NCI-H2107 treated with DMSO at 0.1 percent for 48 hours (cell line): ENCODE measurements at regions not wholly inside any gene's neighbourhood (a gene's known extent, or its start where the extent isn't known, plus 50 kb on each side); places are given as distances from the start of the nearest gene placed in this dataset.
"Not testable (repeated sequence)": the region's sequence is repeated elsewhere in the genome, so short reads cannot be mapped to it uniquely, and the experiment has no call there.

Experiments used
- DNase-seq: peaks from one replicate; lab custom pipeline; 2025; ENCODE audit not compliant: unreplicated experiment; lab: John Stamatoyannopoulos, UW

DNA sequence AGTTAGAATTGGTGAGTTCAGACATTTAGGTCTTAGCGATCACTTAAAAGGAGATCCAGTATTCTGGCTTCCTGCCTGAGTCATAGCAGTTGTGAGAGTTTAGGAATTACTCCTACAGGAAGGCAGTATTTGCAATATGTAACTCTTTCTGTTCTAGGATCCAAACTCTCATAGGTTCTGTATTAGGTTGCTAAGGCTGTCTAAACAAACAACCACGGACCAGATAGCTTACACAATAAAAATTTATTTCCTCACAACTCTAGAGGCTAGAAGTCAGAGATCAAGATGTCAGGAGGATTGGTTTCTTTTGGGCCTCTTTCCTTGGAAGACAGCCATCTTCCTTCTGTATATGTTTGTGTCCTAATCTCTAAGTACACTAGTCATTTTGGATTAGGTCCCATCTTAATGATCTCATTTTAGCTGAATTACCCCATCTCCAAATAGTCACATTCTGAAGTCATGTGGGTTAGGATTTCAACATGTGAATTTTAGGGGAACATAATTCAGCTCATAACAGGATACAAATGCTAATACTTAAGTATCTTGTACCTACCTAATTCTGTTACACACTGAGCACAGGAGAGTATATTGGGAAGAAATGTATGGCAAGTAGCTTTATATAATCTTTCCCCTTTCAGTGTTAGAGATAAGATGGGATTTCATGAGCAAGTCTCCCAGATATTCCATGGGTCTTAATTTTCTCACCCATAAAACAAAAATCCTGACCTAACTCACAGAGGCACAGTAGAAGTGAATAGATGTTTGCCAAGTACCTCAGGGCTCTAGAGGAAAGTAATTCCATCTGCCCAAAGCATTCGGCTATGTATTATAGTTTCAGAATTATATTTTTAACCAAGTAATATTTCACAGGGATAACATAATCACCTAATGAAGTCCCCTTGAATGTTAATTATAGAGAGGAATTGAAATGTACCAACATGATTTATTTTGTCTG is 144.4 kb downstream of the PTBP2 start:
- no peak for DNase-seq

DNA sequence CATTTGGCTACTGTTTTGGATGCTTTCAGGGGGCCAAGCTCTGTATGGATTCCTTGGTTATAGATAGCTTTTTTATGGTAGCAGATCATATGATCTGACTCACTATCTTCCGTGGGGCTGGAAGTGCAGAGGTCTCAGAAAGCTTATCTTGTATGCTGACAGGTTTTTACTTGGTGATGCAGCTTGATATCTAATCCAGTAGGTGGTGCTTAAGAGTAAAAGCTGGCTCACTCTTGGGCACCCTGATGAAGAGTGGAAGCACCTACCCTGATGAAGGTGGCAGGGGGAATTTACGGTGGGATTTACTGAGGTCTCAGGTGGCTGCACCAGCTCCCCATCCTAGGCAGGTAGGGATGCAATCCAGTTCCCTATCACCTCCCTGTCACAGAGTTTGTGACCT is 151.2 kb downstream of the PTBP2 start:
- no peak for DNase-seq

DNA sequence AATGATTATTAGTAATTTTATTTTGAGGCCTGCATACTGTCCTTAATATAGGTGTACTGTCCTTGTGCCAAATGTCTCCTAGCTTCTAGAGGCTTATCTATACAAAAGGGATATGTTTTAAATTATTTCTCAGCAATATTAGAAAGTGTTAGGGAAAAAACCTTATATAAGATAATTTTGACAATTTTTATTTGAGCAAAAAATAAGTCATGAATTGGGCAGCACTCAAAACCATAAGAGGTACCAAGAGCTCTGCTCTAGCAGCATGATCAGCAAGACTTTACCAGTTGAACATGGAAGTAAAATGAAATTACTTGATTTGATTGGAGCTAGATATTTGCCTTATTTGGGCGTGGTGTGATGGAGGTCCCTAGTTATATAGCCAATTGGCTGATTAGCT is 157.1 kb downstream of the PTBP2 start:
- DNase-seq: no peak

DNA sequence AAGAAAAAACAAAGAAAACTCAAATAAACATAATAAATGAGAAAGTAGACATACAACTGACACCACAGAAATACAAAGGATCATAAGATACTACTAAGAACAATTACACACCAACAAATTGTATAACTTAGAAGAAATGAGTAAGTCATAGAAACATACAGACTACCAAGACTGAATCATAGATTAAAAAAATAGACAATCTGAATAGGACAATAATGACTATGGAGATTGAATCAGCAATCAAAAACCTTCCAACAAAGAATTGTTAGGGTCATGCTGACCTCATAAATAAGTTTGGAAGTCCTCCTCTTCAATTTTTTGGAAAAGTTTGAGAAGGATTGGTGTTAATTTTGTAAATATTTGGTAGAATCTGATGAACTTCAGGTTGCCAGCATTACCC is 159.0 kb downstream of the PTBP2 start:
- DNase-seq: no peak

DNA sequence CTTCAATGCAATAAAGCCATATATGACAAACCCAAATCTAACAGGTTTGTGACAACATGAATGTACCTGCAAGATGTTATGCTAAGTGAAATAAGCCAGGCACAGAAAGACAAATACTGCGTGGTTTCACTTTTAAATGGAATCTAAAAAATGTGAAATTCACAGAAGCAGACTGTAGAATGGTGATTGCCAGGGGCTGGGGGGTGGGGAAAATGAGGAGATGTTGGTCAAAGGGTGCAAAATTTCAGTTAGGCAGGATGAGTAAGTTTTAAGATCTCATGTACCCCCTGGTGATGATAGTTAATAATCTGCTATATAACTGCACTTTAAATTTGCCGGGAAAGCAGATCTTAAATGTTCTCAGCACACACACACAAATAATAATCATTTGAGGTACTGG is 160.5 kb downstream of the PTBP2 start:
- DNase-seq: no peak

DNA sequence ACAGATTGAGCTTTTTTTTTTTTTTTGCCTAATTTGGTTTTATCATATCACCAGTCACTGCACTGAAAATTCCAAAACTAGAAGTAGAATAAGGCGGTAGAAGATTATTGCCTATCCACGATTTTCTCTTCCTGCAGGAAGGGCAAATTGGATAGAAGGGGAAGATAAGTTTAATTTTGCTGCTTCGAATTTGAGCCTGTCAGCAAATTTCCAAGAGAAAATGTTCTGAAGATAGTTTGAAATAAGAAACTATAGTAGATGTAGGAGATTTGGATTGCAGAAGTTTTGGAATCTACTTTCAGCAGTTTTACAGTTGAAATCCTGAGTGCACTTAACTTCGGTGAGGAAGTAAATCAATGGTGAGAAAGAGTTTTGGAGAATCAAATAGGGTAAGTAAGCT is 164.9 kb downstream of the PTBP2 start:
- DNase-seq: no peak

DNA sequence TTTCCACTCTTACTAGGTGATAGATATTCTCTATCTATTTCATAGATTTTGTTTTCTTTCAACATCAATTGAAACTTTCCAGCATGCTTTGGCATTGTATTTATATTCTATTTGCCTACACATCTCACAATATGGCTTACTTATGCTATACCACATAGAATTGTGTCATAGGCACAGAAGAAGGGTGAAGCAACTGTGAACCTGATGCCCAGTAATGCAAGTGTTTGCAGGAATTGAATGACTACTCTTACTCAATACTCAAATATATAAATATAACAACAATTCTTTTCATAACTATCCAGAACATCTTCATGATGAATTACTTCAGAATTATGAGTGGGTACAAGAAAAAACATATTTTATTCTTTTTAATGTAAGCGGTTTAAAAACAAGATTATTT is 165.9 kb downstream of the PTBP2 start:
- DNase-seq: no peak

DNA sequence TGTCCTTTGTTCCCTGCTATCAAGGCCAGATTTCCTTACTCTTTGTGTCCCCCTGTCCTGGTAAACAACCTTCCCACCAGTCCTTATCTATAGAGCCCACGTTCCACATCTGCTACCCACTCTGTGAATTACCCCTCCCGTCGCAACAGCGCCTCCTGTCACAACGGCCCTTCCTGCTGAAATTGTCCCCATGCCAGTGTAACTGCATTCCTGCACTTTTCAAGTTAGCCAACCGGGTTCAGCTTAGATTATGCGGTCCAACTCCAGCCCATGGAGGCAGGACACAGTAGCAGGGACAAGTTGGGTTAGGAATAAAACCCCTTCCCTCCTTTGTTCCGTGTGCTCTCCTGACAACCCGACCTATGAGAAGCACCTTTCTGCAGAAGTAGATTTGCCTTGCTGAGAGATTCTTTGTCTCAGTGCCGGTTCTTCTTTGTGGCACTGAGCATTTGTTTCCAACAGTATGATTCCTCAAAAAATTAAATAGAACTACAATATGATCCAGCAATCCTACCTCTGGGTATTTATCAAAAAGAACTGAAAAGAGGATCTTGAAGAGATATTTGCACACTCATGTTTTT is 180.3 kb downstream of the PTBP2 start:
- DNase-seq: no peak

DNA sequence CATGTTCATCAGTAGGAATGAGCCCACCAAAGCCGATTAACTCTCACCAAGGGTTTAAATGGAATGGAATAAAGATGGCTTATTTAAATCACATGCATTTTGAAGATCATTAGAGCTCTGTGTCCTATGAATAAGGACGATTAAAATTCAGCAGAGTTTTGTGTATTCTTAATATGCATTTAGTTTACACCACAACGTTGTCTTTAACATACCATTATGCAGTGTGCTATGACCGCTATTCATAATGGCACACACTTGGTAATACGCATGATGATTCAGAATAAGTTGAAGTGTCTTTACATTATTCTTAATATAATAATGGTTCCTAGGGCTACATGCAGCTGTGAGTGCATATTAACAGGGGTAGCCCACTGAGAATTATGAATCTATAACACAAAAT is 190.7 kb downstream of the PTBP2 start:
- DNase-seq: no peak

DNA sequence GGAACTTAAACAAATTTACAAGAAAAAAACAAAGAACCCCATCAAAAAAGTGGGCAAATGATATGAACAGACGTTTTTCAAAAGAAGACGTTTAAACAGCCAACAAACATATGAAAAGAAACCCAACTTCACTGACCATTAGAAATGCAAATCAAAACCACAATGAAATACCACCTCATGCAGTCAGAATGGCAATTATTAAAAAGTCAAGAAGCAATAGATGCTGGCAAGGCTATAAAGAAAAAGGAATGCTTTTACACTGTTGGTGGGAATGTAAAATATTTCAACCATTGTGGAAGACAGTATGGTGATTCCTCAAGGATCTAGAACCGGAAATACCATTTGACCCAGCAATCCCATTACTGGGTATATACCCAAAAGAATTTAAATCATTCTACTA is 194.1 kb downstream of the PTBP2 start:
- DNase-seq: not testable (repeated sequence)

DNA sequence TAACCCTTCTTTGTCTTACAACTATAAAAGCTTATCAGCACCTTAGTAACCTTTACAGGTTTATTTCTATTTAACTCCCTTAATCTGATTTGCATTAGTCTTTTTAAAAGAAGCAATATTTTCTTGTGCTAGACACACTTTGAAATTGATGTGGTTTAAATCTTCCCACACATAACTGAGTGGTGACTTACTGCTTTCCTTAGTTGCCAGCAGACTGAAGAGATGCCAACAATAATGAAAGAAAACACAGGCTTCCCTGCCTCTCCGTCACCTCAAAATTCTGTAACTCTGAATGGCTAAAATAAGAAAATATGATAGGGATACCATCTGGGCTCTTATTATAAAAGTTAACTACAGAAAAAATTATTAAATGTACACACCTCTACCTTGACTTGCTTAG is 196.8 kb downstream of the PTBP2 start:
- no peak for DNase-seq

DNA sequence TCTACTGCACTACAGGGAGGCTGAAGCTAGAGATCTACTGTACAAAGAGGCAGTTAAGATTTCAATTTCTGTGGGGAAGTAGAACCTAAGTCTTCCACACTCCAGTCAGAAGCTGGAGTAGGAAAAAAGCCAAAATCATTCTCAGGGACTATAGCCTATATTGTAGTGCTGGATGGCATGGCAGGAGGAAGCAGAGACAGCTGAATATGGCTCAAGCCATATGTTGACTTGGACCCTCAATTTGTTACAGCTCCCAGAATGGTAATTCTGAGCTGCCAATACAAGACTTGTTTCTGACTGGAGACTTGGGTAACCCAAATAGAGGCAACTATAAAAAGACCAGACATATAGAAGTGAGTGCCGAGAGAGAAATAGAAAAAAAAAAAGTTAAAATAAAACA is 200.6 kb downstream of the PTBP2 start:
- no peak for DNase-seq

DNA sequence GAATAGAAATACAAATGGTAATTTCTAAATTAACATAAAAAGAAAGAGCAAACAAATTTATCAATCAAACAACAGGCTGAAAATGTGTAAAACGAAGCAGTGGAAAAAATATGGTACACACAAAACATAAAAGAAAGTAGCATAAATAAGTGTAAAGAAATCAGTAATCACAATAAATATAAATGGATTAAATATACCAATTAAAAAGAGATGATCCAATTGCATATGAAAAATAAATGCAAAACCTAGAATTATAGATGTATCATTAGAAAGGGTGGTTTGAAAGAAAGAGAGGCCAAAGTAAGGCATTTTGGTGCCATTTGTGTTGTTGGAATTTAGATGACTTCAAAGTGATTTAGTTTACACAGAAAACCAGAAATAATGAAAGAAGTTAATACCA is 202.2 kb downstream of the PTBP2 start:
- no peak for DNase-seq

DNA sequence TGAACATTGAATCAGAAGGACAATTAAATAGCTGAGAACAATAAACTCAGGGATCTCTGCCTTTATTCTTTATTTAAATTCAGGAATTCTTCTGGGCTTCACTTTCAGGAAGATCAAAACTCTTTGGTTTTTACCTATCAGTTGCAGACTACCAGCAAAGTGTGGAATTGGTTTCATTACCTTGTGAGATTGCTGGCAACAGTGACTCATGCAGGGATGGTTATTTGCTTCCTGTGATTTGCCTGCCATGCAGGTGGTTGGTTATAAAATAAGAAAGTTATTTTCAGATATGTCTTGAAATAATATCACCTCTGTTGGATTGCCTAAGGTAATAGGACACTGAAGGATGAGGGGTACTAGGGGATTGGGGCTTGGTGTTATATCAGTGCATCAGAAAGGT is 204.6 kb downstream of the PTBP2 start:
- DNase-seq: no peak

DNA sequence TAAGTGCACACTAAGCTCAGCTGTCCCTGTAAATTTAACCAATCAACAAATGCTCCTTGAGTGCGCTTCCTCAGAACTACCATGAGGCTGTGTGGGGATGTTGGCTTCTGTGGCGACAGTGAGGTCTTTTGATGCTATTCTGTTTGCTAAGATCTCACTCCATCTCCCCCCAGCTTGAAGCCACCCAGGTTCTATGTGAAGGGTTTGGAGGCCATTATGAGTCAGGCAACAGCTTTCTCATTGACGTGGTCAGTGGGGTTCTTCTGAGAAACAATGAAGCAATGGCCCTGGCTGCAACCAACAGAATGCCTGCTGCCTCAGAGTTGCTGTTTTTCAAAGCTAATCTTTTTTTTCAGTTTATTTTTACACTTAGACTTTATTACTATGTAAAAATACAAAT is 205.5 kb downstream of the PTBP2 start:
- DNase-seq: no peak

DNA sequence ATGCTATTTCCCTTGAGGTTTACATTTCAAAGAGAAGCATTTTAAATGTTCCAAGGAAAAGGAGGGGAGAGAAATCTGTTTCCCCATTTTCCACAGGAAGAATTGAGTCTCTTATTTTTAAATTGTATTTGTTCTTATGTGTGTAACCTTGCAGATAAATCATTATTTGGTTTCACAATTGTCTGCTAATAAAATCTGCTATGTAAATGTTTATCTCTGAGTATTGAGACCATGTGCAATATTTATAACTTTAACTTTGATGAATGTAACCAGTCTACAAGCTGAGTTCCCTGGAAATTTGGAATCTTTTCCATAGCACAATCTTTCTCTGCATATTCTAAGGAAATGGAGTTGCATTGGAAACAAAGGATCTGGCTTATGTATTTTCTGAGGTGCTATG is 209.6 kb downstream of the PTBP2 start:
- no peak for DNase-seq

DNA sequence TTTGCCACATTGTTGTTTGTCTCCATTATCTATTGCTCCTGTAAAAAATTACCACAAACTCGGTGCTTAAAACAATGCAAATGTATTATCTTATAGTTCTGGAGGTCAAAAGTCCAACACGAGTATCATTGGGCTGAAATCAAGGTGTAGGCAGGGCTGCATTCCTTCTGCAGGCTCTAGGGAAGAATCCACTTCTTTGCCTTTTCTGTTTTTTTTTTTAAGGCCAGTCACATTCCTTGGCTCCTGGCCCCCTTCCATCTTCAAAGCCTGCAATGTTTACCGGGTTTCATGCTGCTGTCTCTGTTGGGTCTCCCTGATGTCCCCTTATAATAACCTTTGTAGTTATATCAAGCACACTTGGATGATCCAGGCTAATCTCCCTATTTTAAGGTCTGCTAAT is 212.7 kb downstream of the PTBP2 start:
- no peak for DNase-seq

DNA sequence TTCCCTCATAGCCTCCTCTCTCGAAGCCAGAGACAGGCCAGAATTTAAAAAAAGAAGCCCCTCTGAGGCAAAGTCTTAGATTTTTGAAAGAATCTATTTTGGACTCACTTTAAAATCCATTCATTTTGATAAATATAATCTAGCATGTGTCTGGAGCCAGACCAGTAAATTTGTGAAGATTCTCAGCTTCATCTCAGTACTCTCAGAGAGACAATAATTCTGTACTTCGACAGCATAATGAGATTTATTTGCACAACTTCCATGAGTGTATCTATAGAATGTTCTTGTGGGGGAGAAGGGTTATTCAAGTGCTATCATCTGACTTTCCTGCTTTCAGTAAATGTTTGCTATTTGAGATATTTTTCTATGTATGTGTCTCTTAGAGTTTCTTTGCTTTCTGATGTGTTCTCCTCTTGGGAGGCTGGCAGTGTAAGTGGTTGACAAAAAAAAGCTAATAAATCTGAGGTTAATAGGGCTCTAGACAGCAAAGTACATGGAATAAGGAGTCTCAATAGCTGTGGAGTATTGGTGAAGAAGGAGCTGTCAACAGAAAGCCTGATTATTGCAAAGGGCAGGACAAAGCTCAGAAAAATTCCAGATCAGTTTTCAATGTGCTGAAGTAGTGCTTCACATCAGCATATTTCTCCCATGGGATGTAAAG is 223.0 kb downstream of the PTBP2 start:
- no peak for DNase-seq

DNA sequence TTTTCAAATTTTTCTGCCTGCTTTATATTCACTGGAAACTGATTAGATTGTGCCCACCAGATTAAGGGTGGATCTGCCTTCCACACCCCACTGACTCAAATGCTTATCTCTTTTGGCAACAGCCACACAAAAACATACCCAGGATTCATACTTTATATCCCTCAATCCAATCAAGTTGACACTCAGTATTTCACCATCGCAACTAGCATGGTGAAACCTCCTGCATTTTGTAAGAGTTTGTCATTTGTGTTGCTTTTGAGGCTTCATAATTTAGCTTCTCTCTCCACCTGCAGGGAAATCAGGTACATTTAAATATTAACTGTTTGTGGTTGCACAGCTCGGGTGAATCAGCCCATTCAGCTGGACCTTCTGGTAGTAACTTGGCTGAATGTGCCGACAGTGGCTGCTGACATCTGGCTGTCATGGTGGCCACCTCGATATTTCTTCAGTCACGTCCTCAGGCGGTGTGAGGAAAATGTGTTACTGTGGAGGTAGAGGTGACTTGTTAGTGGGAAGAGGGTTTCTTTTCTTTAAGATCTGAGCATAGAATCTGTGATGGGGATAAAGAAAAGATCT is 224.0 kb downstream of the PTBP2 start:
- DNase-seq: no peak

DNA sequence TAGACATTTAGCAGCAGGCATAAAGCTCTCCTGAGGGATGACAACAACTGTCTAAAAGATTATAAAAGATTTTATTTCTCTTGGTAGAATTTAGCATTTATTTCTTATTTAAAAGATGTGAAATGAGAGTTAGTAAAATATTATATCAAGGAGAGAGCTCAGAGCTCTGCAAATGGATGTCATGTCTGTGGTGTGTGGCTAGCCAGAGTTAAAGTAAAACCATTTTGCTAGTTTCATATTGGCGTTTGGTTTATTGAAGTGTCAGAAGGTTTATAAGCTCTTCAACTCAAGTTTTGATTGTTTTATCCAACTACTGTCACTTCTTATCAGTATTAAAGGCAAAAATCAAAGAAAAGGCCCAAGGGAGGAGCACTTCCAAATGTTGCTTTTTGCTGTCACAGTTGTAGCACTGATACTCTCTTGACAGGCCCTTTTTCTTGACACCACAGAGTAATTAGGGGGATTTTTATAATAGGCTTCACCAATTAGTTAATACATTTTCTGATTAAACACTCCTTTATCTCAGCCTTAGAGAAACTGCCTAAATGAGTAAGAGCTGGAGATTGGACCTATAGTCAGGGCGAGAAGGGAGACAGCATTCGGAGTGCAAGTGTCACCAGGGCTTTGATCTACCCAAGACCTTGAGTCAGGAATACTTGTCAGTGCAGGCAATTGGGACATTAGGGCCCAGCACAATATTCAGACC is 233.9 kb downstream of the PTBP2 start:
- no peak for DNase-seq

DNA sequence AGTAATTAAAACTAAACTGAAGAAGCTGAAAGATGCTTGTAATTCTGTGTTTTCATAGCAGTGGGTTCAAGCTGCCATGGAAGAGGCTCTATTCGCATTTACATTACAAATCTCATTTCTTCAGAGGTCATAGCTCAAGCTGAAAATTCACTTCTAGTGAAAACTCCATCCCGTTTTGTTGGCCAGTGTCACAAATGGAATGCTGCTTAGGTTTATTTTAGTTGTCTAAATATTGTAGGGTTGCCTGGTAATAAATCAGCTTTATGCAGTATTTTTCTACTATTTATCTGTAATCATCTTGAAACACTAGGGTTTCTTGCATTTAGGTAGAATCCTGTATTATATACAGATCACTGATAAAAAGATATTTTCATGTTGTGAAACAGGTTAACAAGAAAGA is 240.6 kb downstream of the PTBP2 start:
- no peak for DNase-seq
